Colonic mucosa (tissue), 4 donors: ENCODE measurements at regions not wholly inside any gene's neighbourhood (a gene's known extent, or its start where the extent isn't known, plus 50 kb on each side); places are given as distances from the start of the nearest gene placed in this dataset.

Source experiments
- DNase-seq: peaks from one replicate; pipeline ENCODE4 v3.0.0-alpha.2; 2020
- H3K27ac ChIP-seq: fragments of 200-600 bp; one replicate; pipeline ENCODE4 v1.8.0; 2021
- H3K27me3 ChIP-seq: fragments of 200-600 bp; one replicate; pipeline ENCODE4 v1.8.0; 2021
- H3K36me3 ChIP-seq: fragments of 200-600 bp; one replicate; pipeline ENCODE4 v1.8.0; 2021
- H3K4me1 ChIP-seq: fragments of 200-600 bp; one replicate; pipeline ENCODE4 v1.8.0; 2021; ENCODE audit warnings: mild to moderate bottlenecking
- H3K4me3 ChIP-seq: fragments of 200-600 bp; one replicate; pipeline ENCODE4 v1.8.0; 2021
- H3K9ac ChIP-seq, 2 donors: one replicate each; pipeline ENCODE4 v1.7.0; 2013; ENCODE audit warnings: control low read depth in 2 of 2, low read depth in 2 of 2, low read length in 2 of 2
- H3K9me3 ChIP-seq: fragments of 200-600 bp; one replicate; pipeline ENCODE4 v1.8.0; 2021
- intact Hi-C: fragments of 100-400 bp; cut with DNase I; formaldehyde crosslinking; loops from one replicate; pipeline ENCODE4 v1.14.1; 2022
- TF ChIP-seq, protein P1 (sequence below): fragments of 200-600 bp; IDR thresholded peaks from one replicate; pipeline ENCODE4 v1.8.0; 2022; ENCODE audit warnings: antibody characterized with exemption, mild to moderate bottlenecking
- donor health status: healthy.
- donor health status: DM: no; HTN: no; CAD: no.
- donor health status: DM: no; HTN: no; CAD: no.

DNA sequence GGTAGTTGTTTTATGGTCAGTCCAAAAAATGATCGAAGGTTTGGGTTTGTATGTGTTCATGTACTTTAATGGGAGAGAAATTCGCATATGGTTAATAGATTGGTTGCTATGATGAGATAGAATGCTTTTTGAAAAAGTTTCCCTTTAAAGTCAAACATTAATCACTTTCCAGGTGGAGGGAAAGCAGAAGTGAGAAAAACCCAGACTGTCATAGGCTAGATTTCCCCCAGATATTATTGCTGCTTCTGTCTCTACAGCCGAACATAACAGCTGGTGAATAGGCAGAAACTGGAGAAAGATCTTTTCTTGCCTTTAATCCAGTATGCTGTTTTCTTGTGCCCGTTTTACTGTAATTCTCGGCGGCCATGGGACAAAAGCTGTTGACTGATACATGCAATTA, 287.6 kb downstream of the SOX2 start:
- Histone ChIP-seq H3K4me1 (no peaks in the 10 kb centered on the region), H3K4me3 (no peak overlapping the region), H3K36me3 (no peaks in the 10 kb centered on the region), H3K9me3 (no peaks in the 10 kb centered on the region), H3K27me3 (no peaks in the 10 kb centered on the region), H3K9ac (no peak overlapping the region), H3K27ac (no peak overlapping the region)
- no peak for DNase-seq
- intact Hi-C loops: no loop called here
- TF ChIP-seq, protein P1, sequence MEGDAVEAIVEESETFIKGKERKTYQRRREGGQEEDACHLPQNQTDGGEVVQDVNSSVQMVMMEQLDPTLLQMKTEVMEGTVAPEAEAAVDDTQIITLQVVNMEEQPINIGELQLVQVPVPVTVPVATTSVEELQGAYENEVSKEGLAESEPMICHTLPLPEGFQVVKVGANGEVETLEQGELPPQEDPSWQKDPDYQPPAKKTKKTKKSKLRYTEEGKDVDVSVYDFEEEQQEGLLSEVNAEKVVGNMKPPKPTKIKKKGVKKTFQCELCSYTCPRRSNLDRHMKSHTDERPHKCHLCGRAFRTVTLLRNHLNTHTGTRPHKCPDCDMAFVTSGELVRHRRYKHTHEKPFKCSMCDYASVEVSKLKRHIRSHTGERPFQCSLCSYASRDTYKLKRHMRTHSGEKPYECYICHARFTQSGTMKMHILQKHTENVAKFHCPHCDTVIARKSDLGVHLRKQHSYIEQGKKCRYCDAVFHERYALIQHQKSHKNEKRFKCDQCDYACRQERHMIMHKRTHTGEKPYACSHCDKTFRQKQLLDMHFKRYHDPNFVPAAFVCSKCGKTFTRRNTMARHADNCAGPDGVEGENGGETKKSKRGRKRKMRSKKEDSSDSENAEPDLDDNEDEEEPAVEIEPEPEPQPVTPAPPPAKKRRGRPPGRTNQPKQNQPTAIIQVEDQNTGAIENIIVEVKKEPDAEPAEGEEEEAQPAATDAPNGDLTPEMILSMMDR: no peak

DNA sequence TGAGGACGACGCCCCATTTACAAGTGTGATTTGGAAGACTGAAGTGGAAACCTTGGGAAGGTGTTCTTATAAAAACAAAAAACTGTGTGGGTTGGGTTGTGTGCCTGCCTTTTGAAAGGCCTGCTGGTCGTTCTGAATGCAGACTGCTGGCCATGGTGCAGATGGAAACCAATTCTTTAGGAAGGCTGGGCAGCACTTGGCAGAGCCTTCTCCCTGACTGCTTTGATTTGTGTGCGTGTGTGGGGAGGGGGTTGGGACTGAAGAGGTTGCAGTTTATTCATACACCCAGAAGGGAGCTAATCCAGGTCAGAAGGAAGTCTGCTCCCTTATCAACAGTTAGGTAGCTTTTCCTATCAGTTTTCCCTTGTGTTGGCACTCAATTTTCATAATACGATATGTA, 288.7 kb downstream of the SOX2 start:
- H3K9me3 ChIP-seq: no peaks in the 10 kb centered on the region
- no peak overlapping the region for H3K4me3 ChIP-seq
- TF ChIP-seq, protein P1: no peak
- no peaks in the 10 kb centered on the region for H3K36me3 ChIP-seq
- no peak overlapping the region for H3K9ac ChIP-seq
- no peak for DNase-seq
- intact Hi-C loops: no loop called here
- no peaks in the 10 kb centered on the region for H3K27me3 ChIP-seq
- no peaks in the 10 kb centered on the region for H3K4me1 ChIP-seq
- no peak overlapping the region for H3K27ac ChIP-seq

GRCh38 chr3:182005219-182005618, 293.5 kb downstream of the SOX2 start:
- Histone ChIP-seq H3K27ac (no peak overlapping the region), H3K27me3 (no peaks in the 10 kb centered on the region), H3K4me3 (no peak overlapping the region), H3K9me3 (no peaks in the 10 kb centered on the region), H3K36me3 (no peaks in the 10 kb centered on the region), H3K9ac (no peak overlapping the region), H3K4me1 (no peaks in the 10 kb centered on the region)
- intact Hi-C loops: no loop called here
- DNase-seq: no peak
- TF ChIP-seq, protein P1: no peak

DNA sequence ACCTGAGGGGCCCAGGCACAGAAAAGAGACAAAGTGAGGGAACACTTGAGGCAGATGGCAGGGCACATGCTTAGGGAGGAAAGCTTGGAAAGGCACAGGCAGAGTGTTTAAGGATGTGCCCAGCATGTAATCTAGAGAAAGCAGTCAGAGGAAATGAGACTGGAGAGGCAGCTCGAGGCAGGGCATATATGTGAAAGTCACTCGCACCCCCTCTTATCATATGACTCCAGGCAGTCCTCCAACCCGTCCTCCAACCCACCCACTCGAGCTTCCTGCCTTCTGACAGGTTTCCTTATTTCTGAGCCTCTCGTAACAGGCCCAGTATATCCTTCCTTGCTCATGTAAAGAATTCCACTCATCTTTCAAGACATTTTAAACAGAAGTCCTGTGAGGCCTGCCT, 294.0 kb downstream of the SOX2 start:
- Histone ChIP-seq H3K27ac (no peak overlapping the region), H3K9ac (no peak overlapping the region), H3K27me3 (no peaks in the 10 kb centered on the region), H3K36me3 (no peaks in the 10 kb centered on the region), H3K4me1 (no peaks in the 10 kb centered on the region), H3K9me3 (no peaks in the 10 kb centered on the region), H3K4me3 (no peak overlapping the region)
- no peak for DNase-seq
- TF ChIP-seq, protein P1: no peak
- intact Hi-C loops: no loop called here

DNA sequence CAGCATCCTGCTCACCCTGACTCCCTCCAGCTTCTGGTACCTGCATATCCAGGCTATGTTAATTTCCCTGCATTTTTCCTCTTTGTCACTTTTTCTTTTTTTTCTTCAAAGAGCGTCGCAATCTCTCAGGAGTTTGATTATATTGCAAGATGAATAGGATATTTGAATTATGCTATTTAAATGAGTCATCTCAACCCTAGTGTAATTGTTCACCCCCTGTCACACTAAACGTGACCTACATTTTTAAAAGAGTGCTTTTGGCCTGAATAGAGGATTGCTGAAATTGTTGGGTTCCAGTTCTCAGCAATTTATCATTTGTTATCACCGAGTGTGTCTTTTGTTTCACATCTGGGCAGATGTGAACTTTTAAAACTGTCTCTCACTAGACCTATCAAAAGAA, 294.7 kb downstream of the SOX2 start:
- intact Hi-C loops: no loop called here
- Histone ChIP-seq H3K36me3 (no peaks in the 10 kb centered on the region), H3K9ac (no peak overlapping the region), H3K9me3 (no peaks in the 10 kb centered on the region), H3K27me3 (no peaks in the 10 kb centered on the region), H3K4me1 (no peaks in the 10 kb centered on the region), H3K27ac (no peak overlapping the region), H3K4me3 (no peak overlapping the region)
- no peak for DNase-seq
- TF ChIP-seq, protein P1: no peak

DNA sequence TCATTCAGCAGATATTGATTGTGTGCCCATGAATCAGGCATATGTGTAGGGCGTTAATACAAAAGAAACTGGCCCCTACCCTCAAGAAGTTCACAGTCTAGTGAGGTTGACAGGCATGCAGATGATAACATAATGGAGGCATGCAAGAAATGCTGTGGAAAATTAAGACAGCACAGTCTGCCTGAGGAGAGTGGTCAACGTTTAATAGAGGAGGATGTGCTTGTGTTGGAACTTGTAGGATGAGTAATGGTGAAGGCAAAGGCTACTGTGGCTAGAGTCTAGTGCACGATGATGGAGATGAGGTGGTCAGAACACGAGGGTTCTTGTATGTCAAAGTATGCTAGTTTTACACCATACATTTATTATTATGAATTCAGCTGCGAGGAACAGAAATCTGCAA, 295.7 kb downstream of the SOX2 start:
- Histone ChIP-seq H3K36me3 (no peaks in the 10 kb centered on the region), H3K9ac (no peak overlapping the region), H3K27ac (no peak overlapping the region), H3K27me3 (no peaks in the 10 kb centered on the region), H3K4me1 (no peaks in the 10 kb centered on the region), H3K4me3 (no peak overlapping the region), H3K9me3 (no peaks in the 10 kb centered on the region)
- TF ChIP-seq, protein P1: no peak
- intact Hi-C loops: no loop called here
- DNase-seq: no peak
